ENCODE measurements at regions not wholly inside any gene's neighbourhood (a gene's known extent, or its start where the extent isn't known, plus 50 kb on each side); places are given as distances from the start of the nearest gene placed in this dataset.
A peak's percentile ranks its signal among the peaks of the same experiment; 100 is the strongest.

GRCh38 chr3:64976456-64976855 lies 288.7 kb upstream of the ADAMTS9 start:
- H4K8ac ChIP-seq (ENCODE audit: low read length), result no peak overlapping the region
- peaks cover 6% of the 10 kb centered on the region for H3K4me1 ChIP-seq (ENCODE audit: control insufficient read depth, insufficient read depth, low read depth, low read length)
- H3K36me3 ChIP-seq (ENCODE audit: control insufficient read depth in 1 of 2, insufficient read depth in 2 of 2, low read depth in 1 of 2, low read length in 2 of 2), result no peaks in the 10 kb centered on the region
- H3K4me2 ChIP-seq (ENCODE audit: low read length, poor library complexity, severe bottlenecking), result no peak overlapping the region
- H3K18ac ChIP-seq (ENCODE audit: low read depth in 1 of 2, low read length in 2 of 2), result no peak overlapping the region
- H2AK5ac ChIP-seq (ENCODE audit: low read length, severe bottlenecking), result no peak overlapping the region
- H3K4ac ChIP-seq (ENCODE audit: low read depth in 1 of 2, low read length in 2 of 2), result no peak overlapping the region
- WGBS, result 80% methylated on average over 3 of the region's 4 CpGs
- no peak overlapping the region for H3K9ac ChIP-seq (ENCODE audit: low read length)
- H3K27ac ChIP-seq (ENCODE audit: low read length, poor library complexity, severe bottlenecking), result no peak overlapping the region
- H3K9me3 ChIP-seq (ENCODE audit: control insufficient read depth, low read length), result no peaks in the 10 kb centered on the region
- no peak overlapping the region for H2AFZ ChIP-seq (ENCODE audit: low read depth, low read length)
- H3K14ac ChIP-seq (ENCODE audit: low read length in 2 of 2), result no peak overlapping the region
- H2BK5ac ChIP-seq (ENCODE audit: low read depth, low read length, poor library complexity, severe bottlenecking), result no peak overlapping the region
- H3K79me1 ChIP-seq (replicated peaks; ENCODE audit: low read length, poor library complexity, severe bottlenecking), result no peaks in the 10 kb centered on the region
- no peak overlapping the region for H4K91ac ChIP-seq (ENCODE audit: low read length)
- no peak overlapping the region for H2BK12ac ChIP-seq (ENCODE audit: low read length in 2 of 2)
- H2BK120ac ChIP-seq (ENCODE audit: low read depth, low read length), result no peak overlapping the region
- no peak overlapping the region for H3K4me3 ChIP-seq (ENCODE audit: insufficient read depth in 1 of 2, low read depth in 1 of 2, low read length in 2 of 2)
- no peak for DNase-seq
- H2BK15ac ChIP-seq (ENCODE audit: low read depth, poor library complexity, severe bottlenecking), result no peak overlapping the region
- no peaks in the 10 kb centered on the region for H3K27me3 ChIP-seq (ENCODE audit: control insufficient read depth in 1 of 2, insufficient read depth in 1 of 2, low read length in 2 of 2)
- H3K23ac ChIP-seq (ENCODE audit: low read length in 2 of 2), result no peak overlapping the region

- H3K4me1 ChIP-seq (ENCODE audit: control insufficient read depth, insufficient read depth, low read depth, low read length), result peaks cover 6% of the 10 kb centered on the region
- no peak overlapping the region for H2AFZ ChIP-seq (ENCODE audit: low read depth, low read length)
- H2AK5ac ChIP-seq (ENCODE audit: low read length, severe bottlenecking), result no peak overlapping the region
- H3K4ac ChIP-seq (ENCODE audit: low read depth in 1 of 2, low read length in 2 of 2), result no peak overlapping the region
- H3K27me3 ChIP-seq (ENCODE audit: control insufficient read depth in 1 of 2, insufficient read depth in 1 of 2, low read length in 2 of 2), result no peaks in the 10 kb centered on the region
- WGBS, result 100% methylated on average over 1 of the region's 2 CpGs
- no peak overlapping the region for H2BK5ac ChIP-seq (ENCODE audit: low read depth, low read length, poor library complexity, severe bottlenecking)
- no peaks in the 10 kb centered on the region for H3K36me3 ChIP-seq (ENCODE audit: control insufficient read depth in 1 of 2, insufficient read depth in 2 of 2, low read depth in 1 of 2, low read length in 2 of 2)
- no peak for DNase-seq
- no peak overlapping the region for H3K23ac ChIP-seq (ENCODE audit: low read length in 2 of 2)
- no peak overlapping the region for H3K27ac ChIP-seq (ENCODE audit: low read length, poor library complexity, severe bottlenecking)
- H4K91ac ChIP-seq (ENCODE audit: low read length), result no peak overlapping the region
- H2BK12ac ChIP-seq (ENCODE audit: low read length in 2 of 2), result no peak overlapping the region
- H3K79me1 ChIP-seq (replicated peaks; ENCODE audit: low read length, poor library complexity, severe bottlenecking), result no peaks in the 10 kb centered on the region
- no peak overlapping the region for H3K4me3 ChIP-seq (ENCODE audit: insufficient read depth in 1 of 2, low read depth in 1 of 2, low read length in 2 of 2)
- H3K4me2 ChIP-seq (ENCODE audit: low read length, poor library complexity, severe bottlenecking), result no peak overlapping the region
- H2BK120ac ChIP-seq (ENCODE audit: low read depth, low read length), result no peak overlapping the region
- no peak overlapping the region for H2BK15ac ChIP-seq (ENCODE audit: low read depth, poor library complexity, severe bottlenecking)
- H3K9me3 ChIP-seq (ENCODE audit: control insufficient read depth, low read length), result no peaks in the 10 kb centered on the region
- H3K18ac ChIP-seq (ENCODE audit: low read depth in 1 of 2, low read length in 2 of 2), result no peak overlapping the region
- H3K9ac ChIP-seq (ENCODE audit: low read length), result no peak overlapping the region
- H3K14ac ChIP-seq (ENCODE audit: low read length in 2 of 2), result no peak overlapping the region
- no peak overlapping the region for H4K8ac ChIP-seq (ENCODE audit: low read length)
These were observed 287.3 kb upstream of the ADAMTS9 start for GRCh38 chr3:64975147-64975546.

- Histone ChIP-seq H3K79me1 (replicated peaks; ENCODE audit: low read length, poor library complexity, severe bottlenecking) (no peaks in the 10 kb centered on the region), H3K4me2 (ENCODE audit: low read length, poor library complexity, severe bottlenecking) (no peak overlapping the region), H3K23ac (ENCODE audit: low read length in 2 of 2) (no peak overlapping the region), H3K36me3 (ENCODE audit: control insufficient read depth in 1 of 2, insufficient read depth in 2 of 2, low read depth in 1 of 2, low read length in 2 of 2) (no peaks in the 10 kb centered on the region), H3K4me1 (ENCODE audit: control insufficient read depth, insufficient read depth, low read depth, low read length) (peaks cover 6% of the 10 kb centered on the region), H2AK5ac (ENCODE audit: low read length, severe bottlenecking) (no peak overlapping the region), H2BK5ac (ENCODE audit: low read depth, low read length, poor library complexity, severe bottlenecking) (no peak overlapping the region), H2AFZ (ENCODE audit: low read depth, low read length) (no peak overlapping the region), H3K14ac (ENCODE audit: low read length in 2 of 2) (no peak overlapping the region), H2BK12ac (ENCODE audit: low read length in 2 of 2) (no peak overlapping the region), H3K4me3 (ENCODE audit: insufficient read depth in 1 of 2, low read depth in 1 of 2, low read length in 2 of 2) (no peak overlapping the region), H2BK15ac (ENCODE audit: low read depth, poor library complexity, severe bottlenecking) (no peak overlapping the region), H3K27me3 (ENCODE audit: control insufficient read depth in 1 of 2, insufficient read depth in 1 of 2, low read length in 2 of 2) (no peaks in the 10 kb centered on the region), H3K4ac (ENCODE audit: low read depth in 1 of 2, low read length in 2 of 2) (no peak overlapping the region), H3K27ac (ENCODE audit: low read length, poor library complexity, severe bottlenecking) (no peak overlapping the region), H4K8ac (ENCODE audit: low read length) (no peak overlapping the region), H3K9me3 (ENCODE audit: control insufficient read depth, low read length) (no peaks in the 10 kb centered on the region), H3K18ac (ENCODE audit: low read depth in 1 of 2, low read length in 2 of 2) (no peak overlapping the region), H2BK120ac (ENCODE audit: low read depth, low read length) (no peak overlapping the region), H3K9ac (ENCODE audit: low read length) (no peak overlapping the region), H4K91ac (ENCODE audit: low read length) (no peak overlapping the region)
- DNase-seq, result no peak
- 85% methylated on average over 2 of the region's 5 CpGs for WGBS
These were observed 286.6 kb upstream of the ADAMTS9 start for GRCh38 chr3:64974401-64974800.

GRCh38 chr3:64972793-64973192 lies 285.0 kb upstream of the ADAMTS9 start:
- Histone ChIP-seq H3K4ac (ENCODE audit: low read depth in 1 of 2, low read length in 2 of 2) (no peak overlapping the region), H3K36me3 (ENCODE audit: control insufficient read depth in 1 of 2, insufficient read depth in 2 of 2, low read depth in 1 of 2, low read length in 2 of 2) (no peaks in the 10 kb centered on the region), H3K9ac (ENCODE audit: low read length) (no peak overlapping the region), H2BK15ac (ENCODE audit: low read depth, poor library complexity, severe bottlenecking) (no peak overlapping the region), H3K79me1 (replicated peaks; ENCODE audit: low read length, poor library complexity, severe bottlenecking) (no peaks in the 10 kb centered on the region), H3K9me3 (ENCODE audit: control insufficient read depth, low read length) (no peaks in the 10 kb centered on the region), H2BK120ac (ENCODE audit: low read depth, low read length) (no peak overlapping the region), H3K4me3 (ENCODE audit: insufficient read depth in 1 of 2, low read depth in 1 of 2, low read length in 2 of 2) (no peak overlapping the region), H3K27ac (ENCODE audit: low read length, poor library complexity, severe bottlenecking) (no peak overlapping the region), H2AFZ (ENCODE audit: low read depth, low read length) (no peak overlapping the region), H3K27me3 (ENCODE audit: control insufficient read depth in 1 of 2, insufficient read depth in 1 of 2, low read length in 2 of 2) (no peaks in the 10 kb centered on the region), H3K18ac (ENCODE audit: low read depth in 1 of 2, low read length in 2 of 2) (no peak overlapping the region), H2BK12ac (ENCODE audit: low read length in 2 of 2) (no peak overlapping the region), H4K91ac (ENCODE audit: low read length) (no peak overlapping the region), H3K4me2 (ENCODE audit: low read length, poor library complexity, severe bottlenecking) (no peak overlapping the region), H3K4me1 (ENCODE audit: control insufficient read depth, insufficient read depth, low read depth, low read length) (peaks cover 5% of the 10 kb centered on the region), H3K14ac (ENCODE audit: low read length in 2 of 2) (no peak overlapping the region), H3K23ac (ENCODE audit: low read length in 2 of 2) (no peak overlapping the region), H4K8ac (ENCODE audit: low read length) (no peak overlapping the region), H2BK5ac (ENCODE audit: low read depth, low read length, poor library complexity, severe bottlenecking) (no peak overlapping the region), H2AK5ac (ENCODE audit: low read length, severe bottlenecking) (no peak overlapping the region)
- WGBS, result 25% methylated on average over 1 of the region's 1 CpG
- peak; percentile 80 for DNase-seq
